ENCODE measurements at regions not wholly inside any gene's neighbourhood (a gene's known extent, or its start where the extent isn't known, plus 50 kb on each side); places are given as distances from the start of the nearest gene placed in this dataset.

DNA sequence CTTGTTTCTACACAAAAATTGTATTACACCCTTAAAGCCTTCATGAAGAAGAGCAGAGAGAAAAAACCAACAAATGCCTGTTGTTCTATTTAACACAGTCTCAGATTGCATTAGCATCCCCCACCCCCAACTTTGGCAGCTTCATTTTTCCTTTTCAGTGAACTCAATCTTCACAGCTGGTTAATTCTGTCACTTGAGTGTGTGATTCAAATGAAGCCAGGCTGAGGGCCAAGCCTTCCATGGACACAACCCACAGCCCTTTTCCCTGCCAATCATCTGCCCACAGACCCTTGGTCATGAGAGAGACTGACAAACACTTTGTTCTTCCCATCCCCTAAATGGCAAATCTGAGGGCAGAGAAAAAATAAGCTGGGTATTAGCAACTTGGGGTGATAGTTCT, 217.5 kb upstream of the NMUR2 start:
- Histone ChIP-seq H3K27me3 (replicated peaks in 1 of 4; ENCODE audit: control insufficient read depth in 3 of 4, extremely low read depth in 1 of 4, insufficient read depth in 3 of 4, low read length in 3 of 4) (no peaks in the 10 kb centered on the region), H4K91ac (replicated peaks; ENCODE audit: insufficient read length, low read length) (no peak overlapping the region), H4K8ac (ENCODE audit: extremely low read depth, insufficient read depth, low read length) (no peak overlapping the region), H3K9me3 (ENCODE audit: insufficient read depth in 2 of 2, low read depth in 1 of 2, low read length in 1 of 2) (no peaks in the 10 kb centered on the region), H2BK12ac (ENCODE audit: low read depth, low read length) (no peak overlapping the region), H3K4me3 (ENCODE audit: extremely low read depth in 1 of 4, insufficient read depth in 2 of 4, low read depth in 3 of 4, low read length in 4 of 4) (no peak overlapping the region), H2BK5ac (ENCODE audit: low read depth, low read length) (no peak overlapping the region), H2BK120ac (replicated peaks; ENCODE audit: low read depth, low read length) (no peak overlapping the region), H3K4me1 (replicated peaks in 1 of 4; ENCODE audit: control insufficient read depth in 3 of 4, insufficient read depth in 4 of 4, low read length in 3 of 4) (peaks cover 0 to 3% (median 0%) of the 10 kb centered on the region in 4 experiments; a peak in 2 of 7 replicates), H3K36me3 (ENCODE audit: control insufficient read depth in 2 of 4, insufficient read depth in 4 of 4, low read length in 3 of 4) (no peaks in the 10 kb centered on the region), H3K4ac (replicated peaks; ENCODE audit: insufficient read length, low read depth, low read length) (no peak overlapping the region), H4K20me1 (replicated peaks in 1 of 2; ENCODE audit: control insufficient read depth in 1 of 2, insufficient read depth in 2 of 2, low read length in 2 of 2) (no peaks in the 10 kb centered on the region), H3K14ac (ENCODE audit: insufficient read length) (no peak overlapping the region), H3K79me1 (ENCODE audit: low read depth, low read length) (no peaks in the 10 kb centered on the region), H4K5ac (ENCODE audit: insufficient read length, low read depth, low read length) (no peak overlapping the region), H2AK5ac (ENCODE audit: low read depth, low read length) (no peak overlapping the region), H2BK20ac (ENCODE audit: low read length) (no peak overlapping the region), H3K79me2 (ENCODE audit: control insufficient read depth in 1 of 2, insufficient read depth in 2 of 2, low read length in 2 of 2) (no peaks in the 10 kb centered on the region), H3K56ac (replicated peaks; ENCODE audit: insufficient read length, low read depth, low read length) (no peak overlapping the region), H2BK15ac (ENCODE audit: low read length) (no peak overlapping the region), H3K27ac (ENCODE audit: low read depth, low read length) (no peak overlapping the region), H3K23me2 (ENCODE audit: low read depth, low read length) (no peaks in the 10 kb centered on the region), H3K18ac (ENCODE audit: extremely low read depth, low read length) (no peak overlapping the region), H3K9ac (replicated peaks in 1 of 4; ENCODE audit: extremely low read depth in 1 of 4, low read depth in 3 of 4, low read length in 3 of 4) (no peak overlapping the region), H3K4me2 (ENCODE audit: insufficient read depth in 1 of 2, low read depth in 2 of 2, low read length in 2 of 2) (no peak overlapping the region), H3K23ac (ENCODE audit: insufficient read length) (no peak overlapping the region), H2AFZ (ENCODE audit: low read length) (no peak overlapping the region)
- FAIRE-seq (no peak), DNase-seq (ENCODE audit: low read depth in 1 of 2, low spot score in 2 of 2) (no peak)
- TF ChIP-seq SIRT6 (IDR thresholded peaks at IDR 0.05; ENCODE audit: low read length) = no peak
- no peak for TF ChIP-seq TBP (IDR thresholded peaks at IDR 0.05; ENCODE audit: low read depth, low read length)
- TF ChIP-seq NANOG (IDR thresholded peaks at IDR 0.05; ENCODE audit: insufficient read depth, low read depth, low read length, poor library complexity, severe bottlenecking) = no peak
- TF ChIP-seq, protein P1, sequence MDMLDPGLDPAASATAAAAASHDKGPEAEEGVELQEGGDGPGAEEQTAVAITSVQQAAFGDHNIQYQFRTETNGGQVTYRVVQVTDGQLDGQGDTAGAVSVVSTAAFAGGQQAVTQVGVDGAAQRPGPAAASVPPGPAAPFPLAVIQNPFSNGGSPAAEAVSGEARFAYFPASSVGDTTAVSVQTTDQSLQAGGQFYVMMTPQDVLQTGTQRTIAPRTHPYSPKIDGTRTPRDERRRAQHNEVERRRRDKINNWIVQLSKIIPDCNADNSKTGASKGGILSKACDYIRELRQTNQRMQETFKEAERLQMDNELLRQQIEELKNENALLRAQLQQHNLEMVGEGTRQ (IDR thresholded peaks at IDR 0.05; ENCODE audit: low read length) = no peak
- no peak for TF ChIP-seq ZNF274 (IDR thresholded peaks at IDR 0.05; ENCODE audit: borderline replicate concordance, extremely low read depth, low read length)
- TF ChIP-seq HDAC2 (IDR thresholded peaks at IDR 0.05; ENCODE audit: borderline replicate concordance in 1 of 2, low read depth in 2 of 2, low read length in 2 of 2) = no peak
- no peak for TF ChIP-seq SIX5 (IDR thresholded peaks at IDR 0.05; ENCODE audit: low read depth, low read length)
- CTCF ChIA-PET (ENCODE audit: partially characterized antibody) = interaction anchor here (0.6 to 1.8 kb wide), 3 partner anchors 12 to 142 kb away, joined by 3 to 4 read pairs (median 4); no protein-coding TSS in a partner anchor
- POLR2A ChIA-PET (ENCODE audit: partially characterized antibody) = no interaction called here
